ENCODE measurements at regions not wholly inside any gene's neighbourhood (a gene's known extent, or its start where the extent isn't known, plus 50 kb on each side); places are given as distances from the start of the nearest gene placed in this dataset.

- H4K20me1 ChIP-seq (ENCODE audit: insufficient read depth, low read length): no peaks in the 10 kb centered on the region
- H3K36me3 ChIP-seq (ENCODE audit: control insufficient read depth, insufficient read depth, low read length): no peaks in the 10 kb centered on the region
- no peaks in the 10 kb centered on the region for H3K9me1 ChIP-seq (ENCODE audit: insufficient read depth, low read length)
- H3K14ac ChIP-seq (replicated peaks; ENCODE audit: low read depth, low read length): no peak overlapping the region
- H3K27ac ChIP-seq (ENCODE audit: insufficient read depth, low read length): no peak overlapping the region
- no peak overlapping the region for H3K23ac ChIP-seq (ENCODE audit: low read depth, low read length)
- TF ChIP-seq MXI1 (IDR thresholded peaks at IDR 0.05; ENCODE audit: borderline replicate concordance, low read depth, low read length): no peak
- no peak overlapping the region for H4K5ac ChIP-seq (ENCODE audit: low read depth, low read length)
- ATAC-seq (ENCODE audit: low read depth) (no peak), DNase-seq (no peak)
- no peak overlapping the region for H2AK9ac ChIP-seq (replicated peaks; ENCODE audit: low read depth, low read length, poor library complexity)
- H3K9ac ChIP-seq (ENCODE audit: low read depth, low read length): no peak overlapping the region
- ChIA-PET POLR2A (ENCODE audit: unreplicated experiment) (no interaction called here), CTCF (no interaction called here)
- H3K4me2 ChIP-seq (ENCODE audit: low read depth, low read length): no peak overlapping the region
- no peak overlapping the region for H4K91ac ChIP-seq (ENCODE audit: insufficient read depth, low read depth, low read length)
- H3K27me3 ChIP-seq (ENCODE audit: control insufficient read depth, insufficient read depth, low read length): no peaks in the 10 kb centered on the region
- no peak overlapping the region for H2AK5ac ChIP-seq (ENCODE audit: low read depth, low read length)
- no peak overlapping the region for H4K8ac ChIP-seq (ENCODE audit: low read depth in 2 of 2, low read length in 2 of 2)
- no peak overlapping the region for H3K4me3 ChIP-seq (ENCODE audit: insufficient read depth, low read depth, low read length)
- dilution Hi-C loops (cut with HindIII; ENCODE audit: low sequenced_read_pairs, unreplicated experiment) (no loop called here), intact Hi-C loops (cut with micrococcal nuclease) (no loop called here), in situ Hi-C loops (cut with MboI; ENCODE audit: low sequenced_read_pairs) (no loop called here)
- no CpG with 5 or more reads among the region's 1 CpG for WGBS, 2 experiments (ENCODE audit: extremely low coverage in 2 of 2, insufficient read length in 1 of 2)
- H2AFZ ChIP-seq (replicated peaks; ENCODE audit: low read length, poor library complexity): no peak overlapping the region
- H2BK120ac ChIP-seq (ENCODE audit: low read depth, low read length): no peak overlapping the region
- H3K9me3 ChIP-seq (ENCODE audit: control insufficient read depth, insufficient read depth, low read length): no peaks in the 10 kb centered on the region
- no peak overlapping the region for H2BK5ac ChIP-seq (ENCODE audit: low read depth, low read length, poor library complexity, severe bottlenecking)
- H3K4ac ChIP-seq (ENCODE audit: low read depth, low read length): no peak overlapping the region
- H3K4me1 ChIP-seq (ENCODE audit: control insufficient read depth, insufficient read depth, low read length): no peaks in the 10 kb centered on the region
- H2BK15ac ChIP-seq (ENCODE audit: low read depth, low read length): no peak overlapping the region
- no peak overlapping the region for H3K18ac ChIP-seq (ENCODE audit: low read depth, low read length)
- BruUV-seq (replicated peaks): no TSS peak
- H3K79me1 ChIP-seq (ENCODE audit: low read depth in 1 of 2, low read length in 2 of 2): no peaks in the 10 kb centered on the region
- H2BK20ac ChIP-seq (ENCODE audit: low read depth, low read length): no peak overlapping the region
- no peak overlapping the region for H3K56ac ChIP-seq (ENCODE audit: extremely low read depth, insufficient read depth, low read length)
These were observed 502.7 kb downstream of the EFNA5 start for GRCh38 chr5:107168086-107168485.

Data from IMR-90 (cell line).